PC-3 (cell line): ENCODE measurements at regions not wholly inside any gene's neighbourhood (a gene's known extent, or its start where the extent isn't known, plus 50 kb on each side); places are given as distances from the start of the nearest gene placed in this dataset.
A peak's percentile ranks its signal among the peaks of the same experiment; 100 is the strongest.

Source experiments
- ATAC-seq: fragments of 200-7000 bp; cut with Tn5 transposase; 2 replicates; pipeline ENCODE4 v1.9.1; 2020; ENCODE audit warnings: mild to moderate bottlenecking, moderate library complexity
- BruUV-seq: library from RNA; stranded (reverse); fragments of 400-500 nt; replicated peaks from 2 replicates; lab custom pipeline; 2021; lab: Mats Ljungman, UMichigan
- CTCF ChIA-PET: fragments of 300-600 bp; sonication (Branson Sonifier 250); formaldehyde crosslinking; loops from one replicate; lab custom pipeline; 2022; ENCODE audit warnings: antibody characterized with exemption; lab: Charles Lee
- POLR2A ChIA-PET: fragments of 300-600 bp; sonication (Branson Sonifier 250); formaldehyde crosslinking; loops from one replicate; lab custom pipeline; 2022; ENCODE audit warnings: antibody characterized with exemption; ENCODE audit not compliant: unreplicated experiment; lab: Charles Lee
- DNase-seq: peaks from one replicate; pipeline ENCODE4 v3.0.0-alpha.2; 2015
- H2AFZ ChIP-seq: fragments of 300-600 bp; sonication (generic); 2 replicates; pipeline ENCODE4 v1.6.0; 2016; ENCODE audit warnings: antibody characterized with exemption, low read length
- H3F3A ChIP-seq: fragments of 300-600 bp; sonication (generic); one replicate; pipeline ENCODE4 v1.6.0; 2017; ENCODE audit warnings: antibody characterized with exemption, low read length, control low read depth, mild to moderate bottlenecking; ENCODE audit not compliant: unreplicated experiment
- H3K27ac ChIP-seq: fragments of 300-600 bp; sonication (generic); 2 replicates; pipeline ENCODE4 v1.5.1; 2016; ENCODE audit warnings: mild to moderate bottlenecking, low read length
- H3K27me3 ChIP-seq: fragments of 300-600 bp; sonication (generic); 2 replicates; pipeline ENCODE4 v1.6.1; 2016; ENCODE audit warnings: low read length, mixed read lengths
- H3K36me3 ChIP-seq: fragments of 300-600 bp; sonication (generic); 2 replicates; pipeline ENCODE4 v1.6.1; 2016; ENCODE audit warnings: low read depth, mixed run types, low read length, mixed read lengths
- H3K4me1 ChIP-seq: fragments of 300-600 bp; sonication (generic); 2 replicates; pipeline ENCODE4 v1.5.1; 2016; ENCODE audit warnings: low read length; ENCODE audit not compliant: insufficient read depth
- H3K4me2 ChIP-seq: fragments of 300-600 bp; sonication (generic); 2 replicates; pipeline ENCODE4 v1.6.0; 2016; ENCODE audit warnings: low read length
- H3K4me3 ChIP-seq: fragments of 300-600 bp; sonication (generic); 2 replicates; pipeline ENCODE4 v1.5.1; 2016; ENCODE audit warnings: mild to moderate bottlenecking, low read length, mixed read lengths
- H3K79me2 ChIP-seq: fragments of 300-600 bp; sonication (generic); 2 replicates; pipeline ENCODE4 v1.6.1; 2017; ENCODE audit warnings: low read length, mixed read lengths
- H3K9ac ChIP-seq: fragments of 300-600 bp; sonication (generic); 2 replicates; pipeline ENCODE4 v1.6.0; 2016; ENCODE audit warnings: mild to moderate bottlenecking, low read length
- H3K9me2 ChIP-seq: fragments of 300-600 bp; sonication (generic); replicated peaks from 2 replicates; pipeline ENCODE4 v1.6.1; 2016; ENCODE audit warnings: mixed run types, low read length, mixed read lengths
- H3K9me3 ChIP-seq: fragments of 300-600 bp; sonication (generic); 2 replicates; pipeline ENCODE4 v1.6.1; 2016; ENCODE audit warnings: low read length, mixed read lengths
- H4K20me1 ChIP-seq: fragments of 300-600 bp; sonication (generic); 2 replicates; pipeline ENCODE4 v1.6.1; 2016; ENCODE audit warnings: low read length, mixed read lengths
- EZH2 ChIP-seq: fragments of 300-600 bp; sonication (generic); IDR thresholded peaks from one replicate; pipeline ENCODE4 v1.6.1; 2017; ENCODE audit warnings: antibody characterized with exemption, mild to moderate bottlenecking, low read length; ENCODE audit not compliant: unreplicated experiment
- EZH2phosphoT487 ChIP-seq: fragments of 300-600 bp; sonication (generic); IDR thresholded peaks from 2 replicates; pipeline ENCODE4 v1.6.1; 2018; ENCODE audit warnings: mild to moderate bottlenecking, antibody characterized with exemption, low read length, borderline replicate concordance
- intact Hi-C: fragments of 100-400 bp; cut with micrococcal nuclease; formaldehyde crosslinking; loops from 2 replicates; pipeline ENCODE4 v1.9.0; 2023
- TF ChIP-seq, protein P1 (sequence below): fragments of 300-600 bp; sonication (generic); conservative IDR thresholded peaks from 2 replicates; pipeline ENCODE4 v1.5.1; 2017; ENCODE audit warnings: antibody characterized with exemption, low read depth, mild to moderate bottlenecking, low read length

DNA sequence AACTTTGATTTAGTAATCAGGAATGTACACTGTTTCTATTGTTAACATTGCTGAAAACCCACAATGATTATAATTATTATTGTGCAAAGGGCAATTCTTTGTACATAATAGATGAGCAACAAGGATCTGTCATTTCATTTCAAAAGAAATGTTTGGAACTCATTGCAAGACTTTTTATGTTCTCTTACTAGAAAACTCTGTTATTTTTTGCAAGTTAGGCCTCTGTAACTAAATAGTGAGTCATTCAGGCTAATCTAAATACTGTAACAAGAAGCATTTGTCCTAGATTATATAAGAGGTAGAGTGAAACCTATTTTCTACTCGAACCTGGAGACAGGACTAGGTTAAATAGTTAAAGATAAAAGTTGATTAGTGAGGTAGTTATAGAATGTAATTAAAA is 93.2 kb upstream of the FAM47B start:
- Histone ChIP-seq H3F3A (no peaks in the 10 kb centered on the region), H3K4me2 (peak overlapping the region; percentile 31; the same call in 1 of the 2 replicates), H3K79me2 (no peaks in the 10 kb centered on the region), H3K9me3 (no peaks in the 10 kb centered on the region), H3K4me1 (peaks cover 9% of the 10 kb centered on the region), H3K4me3 (no peak overlapping the region), H3K36me3 (no peaks in the 10 kb centered on the region), H3K9ac (no peak overlapping the region), H3K27ac (no peak overlapping the region), H3K9me2 (no peaks in the 10 kb centered on the region), H2AFZ (no peak overlapping the region), H3K27me3 (no peaks in the 10 kb centered on the region), H4K20me1 (no peaks in the 10 kb centered on the region)
- BruUV-seq, result no TSS peak
- POLR2A ChIA-PET, result no interaction called here
- intact Hi-C loops, result no loop called here
- DNase-seq (peak; percentile 26), ATAC-seq (peak; percentile 64; the same call in 1 of the 2 replicates)
- CTCF ChIA-PET, result no interaction called here
- TF ChIP-seq, protein P1, sequence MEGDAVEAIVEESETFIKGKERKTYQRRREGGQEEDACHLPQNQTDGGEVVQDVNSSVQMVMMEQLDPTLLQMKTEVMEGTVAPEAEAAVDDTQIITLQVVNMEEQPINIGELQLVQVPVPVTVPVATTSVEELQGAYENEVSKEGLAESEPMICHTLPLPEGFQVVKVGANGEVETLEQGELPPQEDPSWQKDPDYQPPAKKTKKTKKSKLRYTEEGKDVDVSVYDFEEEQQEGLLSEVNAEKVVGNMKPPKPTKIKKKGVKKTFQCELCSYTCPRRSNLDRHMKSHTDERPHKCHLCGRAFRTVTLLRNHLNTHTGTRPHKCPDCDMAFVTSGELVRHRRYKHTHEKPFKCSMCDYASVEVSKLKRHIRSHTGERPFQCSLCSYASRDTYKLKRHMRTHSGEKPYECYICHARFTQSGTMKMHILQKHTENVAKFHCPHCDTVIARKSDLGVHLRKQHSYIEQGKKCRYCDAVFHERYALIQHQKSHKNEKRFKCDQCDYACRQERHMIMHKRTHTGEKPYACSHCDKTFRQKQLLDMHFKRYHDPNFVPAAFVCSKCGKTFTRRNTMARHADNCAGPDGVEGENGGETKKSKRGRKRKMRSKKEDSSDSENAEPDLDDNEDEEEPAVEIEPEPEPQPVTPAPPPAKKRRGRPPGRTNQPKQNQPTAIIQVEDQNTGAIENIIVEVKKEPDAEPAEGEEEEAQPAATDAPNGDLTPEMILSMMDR, result no peak
- no peak for TF ChIP-seq EZH2phosphoT487
- no peak for TF ChIP-seq EZH2

DNA sequence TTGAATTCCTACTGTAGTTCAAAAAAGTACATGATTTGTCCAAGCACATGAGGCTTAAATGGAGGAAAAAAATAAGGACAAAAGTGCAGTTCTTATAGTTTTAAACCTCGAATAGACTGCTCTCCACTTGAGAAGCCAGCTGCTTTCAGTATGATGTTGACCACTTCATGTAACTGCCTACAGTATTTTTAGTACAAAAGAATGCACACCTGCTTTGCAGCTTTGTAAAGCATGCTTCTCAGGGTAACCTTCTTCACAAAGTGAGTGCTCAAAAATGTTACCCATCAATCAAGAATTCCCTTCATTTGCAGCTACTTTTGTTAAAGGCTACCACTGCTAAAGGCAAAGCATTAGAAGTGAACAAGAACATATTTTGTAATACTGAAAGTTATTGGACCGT is 83.4 kb upstream of the FAM47B start:
- POLR2A ChIA-PET, result no interaction called here
- intact Hi-C loops, result no loop called here

DNA sequence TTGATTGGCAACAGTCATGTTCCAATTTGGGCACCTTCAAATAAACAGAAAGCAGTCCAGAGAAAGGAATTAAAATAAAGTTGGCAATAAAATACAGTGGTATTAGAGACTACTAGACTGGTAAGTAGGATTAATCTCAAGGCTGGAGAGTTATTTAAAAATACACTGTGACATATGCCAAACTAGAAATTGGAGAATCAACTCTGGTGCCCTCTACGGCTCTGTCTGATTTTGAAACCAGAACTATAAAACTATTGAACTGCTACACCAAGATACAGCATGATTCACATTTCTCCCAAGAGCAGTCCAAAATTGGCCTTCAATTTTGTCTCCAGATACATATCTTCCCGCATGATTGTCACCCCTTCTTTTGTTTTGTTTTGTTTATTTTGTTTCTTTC is 78.7 kb upstream of the FAM47B start:
- POLR2A ChIA-PET, result no interaction called here
- CTCF ChIA-PET, result no interaction called here
- H3K9me2 ChIP-seq, result no peaks in the 10 kb centered on the region
- no TSS peak for BruUV-seq
- H3K4me3 ChIP-seq, result no peak overlapping the region
- H3K9me3 ChIP-seq, result no peaks in the 10 kb centered on the region
- TF ChIP-seq EZH2phosphoT487 (no peak), EZH2 (no peak)
- TF ChIP-seq, protein P1, result no peak
- no peak overlapping the region for H3K4me2 ChIP-seq
- no peak overlapping the region for H3K9ac ChIP-seq
- H3K27me3 ChIP-seq, result no peaks in the 10 kb centered on the region
- no peaks in the 10 kb centered on the region for H4K20me1 ChIP-seq
- no peaks in the 10 kb centered on the region for H3K79me2 ChIP-seq
- intact Hi-C loops, result no loop called here
- DNase-seq (no peak), ATAC-seq (no peak)
- no peaks in the 10 kb centered on the region for H3F3A ChIP-seq
- no peaks in the 10 kb centered on the region for H3K36me3 ChIP-seq
- no peak overlapping the region for H2AFZ ChIP-seq
- H3K27ac ChIP-seq, result no peak overlapping the region
- no peaks in the 10 kb centered on the region for H3K4me1 ChIP-seq

More for the DNA sequence above, 83.4 kb upstream of the FAM47B start:
- Histone ChIP-seq H4K20me1 (no peaks in the 10 kb centered on the region), H3K4me1 (no peaks in the 10 kb centered on the region), H3K9me2 (no peaks in the 10 kb centered on the region), H3K9ac (no peak overlapping the region), H2AFZ (no peak overlapping the region), H3K4me3 (no peak overlapping the region), H3K36me3 (no peaks in the 10 kb centered on the region), H3F3A (no peaks in the 10 kb centered on the region), H3K27me3 (no peaks in the 10 kb centered on the region), H3K79me2 (no peaks in the 10 kb centered on the region), H3K4me2 (no peak overlapping the region), H3K27ac (no peak overlapping the region), H3K9me3 (no peaks in the 10 kb centered on the region)
- no TSS peak for BruUV-seq
- DNase-seq (no peak), ATAC-seq (no peak)
- CTCF ChIA-PET, result no interaction called here
- no peak for TF ChIP-seq EZH2phosphoT487
